ENCODE measurements at regions not wholly inside any gene's neighbourhood (a gene's known extent, or its start where the extent isn't known, plus 50 kb on each side); places are given as distances from the start of the nearest gene placed in this dataset.

DNA sequence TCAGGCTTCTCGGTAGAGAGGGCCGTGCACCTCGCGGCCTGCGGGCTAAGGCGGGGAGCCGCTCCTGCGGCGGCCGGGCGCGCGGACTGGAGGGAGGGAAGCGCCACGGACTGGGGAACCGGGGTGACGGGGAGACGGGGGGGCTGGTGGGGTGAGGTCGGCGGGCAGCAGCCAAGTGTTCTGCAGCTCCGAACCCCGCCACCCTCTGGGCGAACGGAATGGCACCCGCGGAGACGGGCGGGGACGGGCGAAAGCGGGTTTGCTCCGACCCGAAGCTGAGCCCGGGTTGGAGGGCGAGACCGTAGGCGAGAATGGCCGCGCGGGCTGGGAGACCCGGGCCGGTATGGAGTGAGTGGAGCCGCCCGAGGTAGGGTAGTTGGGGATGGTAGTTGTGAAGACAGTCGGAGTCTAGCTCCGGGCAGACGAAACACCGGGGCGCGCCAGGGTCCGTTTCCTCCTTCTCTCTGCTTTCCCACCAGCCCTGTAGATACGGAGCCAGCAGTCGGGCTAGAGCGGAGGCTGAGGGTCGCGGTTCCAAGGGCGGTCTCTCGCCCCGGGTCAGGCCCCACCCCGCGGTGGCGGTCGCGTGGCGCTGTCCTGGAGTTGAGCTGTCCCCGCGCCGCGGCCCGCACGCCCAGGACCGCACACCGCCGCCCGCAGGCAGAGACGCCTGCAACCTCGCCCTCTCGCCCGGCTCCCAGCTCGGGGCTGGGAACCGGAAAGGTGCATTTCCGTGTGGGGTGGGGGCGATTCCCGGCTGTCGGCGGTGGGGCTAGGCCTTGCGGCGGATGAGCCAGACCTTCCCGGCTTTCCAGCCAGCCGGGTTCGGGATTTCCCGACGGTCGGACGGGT, 160.3 kb upstream of the SIX2 start:
- Histone ChIP-seq H3K9me3 (ENCODE audit: control insufficient read depth, low read depth, low read length) (no peaks in the 10 kb centered on the region), H3K36me3 (ENCODE audit: control insufficient read depth, low read depth, low read length) (no peaks in the 10 kb centered on the region), H3K9ac (ENCODE audit: low read length) (no peak overlapping the region), H3K4me1 (ENCODE audit: control insufficient read depth, low read depth, low read length) (peaks cover 7% of the 10 kb centered on the region), H3K27ac (ENCODE audit: low read length) (no peak overlapping the region), H3K4me3 (ENCODE audit: low read length) (peak overlapping the region; percentile 53), H3K27me3 (ENCODE audit: control insufficient read depth, insufficient read depth, low read length) (peaks cover 90% of the 10 kb centered on the region)

DNA sequence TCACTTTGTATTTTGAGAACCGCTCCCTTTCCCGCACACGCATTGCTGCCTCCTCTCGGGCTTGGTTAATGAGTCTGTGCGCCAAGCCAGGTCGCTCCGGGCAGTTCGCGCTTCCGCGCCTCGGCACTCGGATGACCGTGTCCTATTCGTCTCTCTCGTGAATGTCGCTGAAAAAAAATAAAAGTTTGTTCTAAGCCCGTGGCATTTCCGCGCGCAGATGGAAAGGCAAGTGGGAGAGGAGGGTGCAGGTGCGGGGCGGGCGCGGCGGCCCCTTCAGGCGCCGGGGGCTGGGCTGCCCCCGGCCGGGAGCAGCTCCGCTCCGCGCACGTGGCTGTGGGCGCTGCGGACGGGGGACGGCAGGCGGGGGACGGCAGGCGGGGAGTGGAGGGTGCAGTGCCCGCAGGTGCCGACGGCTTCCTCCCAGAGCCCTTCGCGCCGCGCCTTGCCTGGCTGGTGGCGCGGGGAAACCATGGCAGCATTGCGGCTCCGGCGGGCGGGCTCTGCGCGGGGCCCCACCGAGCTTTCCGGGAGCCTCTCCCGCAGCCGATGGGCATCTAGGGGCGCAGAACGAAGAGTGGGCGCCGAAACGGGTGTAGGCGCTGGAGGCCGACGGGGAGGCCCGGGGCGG, 159.6 kb upstream of the SIX2 start:
- Histone ChIP-seq H3K36me3 (ENCODE audit: control insufficient read depth, low read depth, low read length) (no peaks in the 10 kb centered on the region), H3K9me3 (ENCODE audit: control insufficient read depth, low read depth, low read length) (no peaks in the 10 kb centered on the region), H3K4me3 (ENCODE audit: low read length) (peak overlapping the region; percentile 53), H3K4me1 (ENCODE audit: control insufficient read depth, low read depth, low read length) (peaks cover 7% of the 10 kb centered on the region), H3K9ac (ENCODE audit: low read length) (no peak overlapping the region), H3K27me3 (ENCODE audit: control insufficient read depth, insufficient read depth, low read length) (peaks cover 87% of the 10 kb centered on the region), H3K27ac (ENCODE audit: low read length) (no peak overlapping the region)

DNA sequence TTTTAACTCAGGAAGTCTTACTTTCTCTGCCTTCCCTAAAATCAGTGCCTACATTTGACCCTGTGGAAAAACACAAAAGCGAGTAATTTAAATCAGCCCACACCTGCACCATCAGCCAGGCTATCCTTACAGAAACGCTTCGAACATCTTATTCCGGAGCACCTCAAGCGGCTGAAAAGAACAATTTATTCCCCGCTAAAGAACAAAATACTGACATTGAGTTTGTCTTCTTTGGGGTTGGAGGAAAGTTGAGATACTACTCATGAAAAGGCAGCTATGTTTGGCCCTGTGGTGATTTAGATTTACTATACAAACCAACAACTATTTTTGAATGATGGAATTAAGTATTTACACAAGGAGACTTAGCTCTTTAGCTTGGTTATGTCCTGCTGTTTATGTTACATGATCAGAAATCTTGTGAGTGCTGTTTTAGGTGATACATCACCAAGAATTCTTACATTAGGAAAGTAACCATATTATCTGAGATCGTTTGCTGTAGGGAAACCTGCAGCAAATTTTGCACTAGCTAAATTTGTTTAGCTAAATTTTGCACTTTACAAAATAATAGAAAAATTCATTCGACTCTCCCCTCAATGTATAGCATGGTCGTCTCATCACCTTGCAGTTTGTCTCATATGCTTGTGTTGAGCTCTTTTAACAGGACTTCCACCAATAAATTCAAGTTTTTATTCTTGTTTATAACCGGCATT, 158.8 kb upstream of the SIX2 start:
- no peak overlapping the region for H3K9ac ChIP-seq (ENCODE audit: low read length)
- H3K27me3 ChIP-seq (ENCODE audit: control insufficient read depth, insufficient read depth, low read length) = peaks cover 79% of the 10 kb centered on the region
- H3K27ac ChIP-seq (ENCODE audit: low read length) = no peak overlapping the region
- peak overlapping the region; percentile 53 for H3K4me3 ChIP-seq (ENCODE audit: low read length)
- H3K36me3 ChIP-seq (ENCODE audit: control insufficient read depth, low read depth, low read length) = no peaks in the 10 kb centered on the region
- H3K4me1 ChIP-seq (ENCODE audit: control insufficient read depth, low read depth, low read length) = peaks cover 7% of the 10 kb centered on the region
- H3K9me3 ChIP-seq (ENCODE audit: control insufficient read depth, low read depth, low read length) = no peaks in the 10 kb centered on the region

DNA sequence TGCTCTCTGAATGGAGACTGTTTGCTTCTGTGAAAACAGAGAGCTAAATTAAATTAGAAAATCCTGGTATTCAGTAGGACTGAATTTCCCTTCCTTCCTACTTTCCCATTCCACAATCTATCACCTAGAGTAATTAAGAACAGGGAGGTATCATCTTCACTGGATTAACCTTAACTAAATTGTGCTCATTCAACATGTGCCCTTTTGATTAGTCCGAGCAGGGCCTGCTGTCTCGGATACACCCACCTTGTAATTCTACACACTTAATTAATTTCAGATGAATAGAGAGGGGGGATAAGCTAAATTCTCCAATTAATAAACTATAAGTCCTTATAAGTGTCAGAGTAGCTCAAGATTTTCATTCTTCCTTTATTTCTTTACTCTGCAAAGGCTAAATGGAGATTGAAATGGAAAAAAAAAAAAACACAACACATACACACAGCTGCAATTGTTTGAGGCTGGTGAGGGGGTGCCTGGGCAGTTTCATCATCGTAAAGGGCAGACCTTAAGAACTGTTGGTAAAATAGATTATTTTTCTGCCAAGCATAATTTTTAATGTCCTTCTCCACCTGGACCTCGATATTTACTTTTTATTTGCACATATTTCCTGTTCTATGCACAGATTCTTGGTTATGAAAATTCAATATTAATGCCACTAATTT, 157.1 kb upstream of the SIX2 start:
- peaks cover 7% of the 10 kb centered on the region for H3K4me1 ChIP-seq (ENCODE audit: control insufficient read depth, low read depth, low read length)
- H3K9ac ChIP-seq (ENCODE audit: low read length) = no peak overlapping the region
- H3K36me3 ChIP-seq (ENCODE audit: control insufficient read depth, low read depth, low read length) = no peaks in the 10 kb centered on the region
- no peak overlapping the region for H3K4me3 ChIP-seq (ENCODE audit: low read length)
- H3K27ac ChIP-seq (ENCODE audit: low read length) = no peak overlapping the region
- no peaks in the 10 kb centered on the region for H3K9me3 ChIP-seq (ENCODE audit: control insufficient read depth, low read depth, low read length)
- peaks cover 62% of the 10 kb centered on the region for H3K27me3 ChIP-seq (ENCODE audit: control insufficient read depth, insufficient read depth, low read length)

DNA sequence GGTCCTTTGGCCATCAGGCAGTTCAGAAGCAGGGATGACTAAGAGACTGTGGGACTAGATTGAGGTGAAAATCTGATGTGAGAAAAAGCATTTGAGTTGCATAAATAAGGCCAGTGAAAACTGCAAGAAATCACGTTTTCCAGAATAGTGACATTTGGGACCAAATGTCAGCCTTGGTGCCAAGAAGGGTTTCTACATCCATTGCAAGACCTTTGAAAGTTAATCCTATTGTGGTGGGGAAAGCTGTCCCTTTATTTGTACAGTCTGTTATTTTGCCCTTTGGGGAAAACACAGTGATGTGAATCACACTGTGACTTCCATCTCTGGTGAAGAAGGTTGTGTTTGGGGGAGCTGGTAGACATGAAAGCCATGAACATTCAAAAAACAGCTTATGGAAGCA, 153.5 kb upstream of the SIX2 start:
- Histone ChIP-seq H3K4me3 (ENCODE audit: low read length) (no peak overlapping the region), H3K9me3 (ENCODE audit: control insufficient read depth, low read depth, low read length) (no peaks in the 10 kb centered on the region), H3K27me3 (ENCODE audit: control insufficient read depth, insufficient read depth, low read length) (peaks cover 26% of the 10 kb centered on the region), H3K9ac (ENCODE audit: low read length) (no peak overlapping the region), H3K4me1 (ENCODE audit: control insufficient read depth, low read depth, low read length) (no peaks in the 10 kb centered on the region), H3K27ac (ENCODE audit: low read length) (no peak overlapping the region), H3K36me3 (ENCODE audit: control insufficient read depth, low read depth, low read length) (no peaks in the 10 kb centered on the region)

DNA sequence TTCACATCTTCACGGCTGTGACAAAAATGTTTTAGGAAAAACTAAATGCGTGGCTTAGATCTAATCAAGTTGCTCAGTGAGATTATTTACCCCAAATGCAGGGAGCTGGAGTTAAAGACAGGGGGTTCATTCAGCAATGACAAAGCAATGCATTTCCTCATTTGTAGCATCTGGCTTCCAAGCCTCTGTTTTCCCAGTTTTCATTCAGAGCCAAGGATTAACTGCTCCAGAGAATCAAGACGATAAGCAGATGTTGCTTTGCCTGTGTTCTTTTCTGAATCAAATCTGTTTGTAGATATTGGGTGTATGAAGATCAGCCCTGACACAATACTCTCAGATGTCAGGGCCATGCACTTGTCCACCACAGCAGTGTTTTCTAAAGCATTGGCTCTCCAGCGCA, 147.4 kb upstream of the SIX2 start:
- Histone ChIP-seq H3K36me3 (ENCODE audit: control insufficient read depth, low read depth, low read length) (no peaks in the 10 kb centered on the region), H3K4me1 (ENCODE audit: control insufficient read depth, low read depth, low read length) (no peaks in the 10 kb centered on the region), H3K9ac (ENCODE audit: low read length) (no peak overlapping the region), H3K9me3 (ENCODE audit: control insufficient read depth, low read depth, low read length) (no peaks in the 10 kb centered on the region), H3K4me3 (ENCODE audit: low read length) (no peak overlapping the region), H3K27me3 (ENCODE audit: control insufficient read depth, insufficient read depth, low read length) (no peaks in the 10 kb centered on the region), H3K27ac (ENCODE audit: low read length) (no peak overlapping the region)

DNA sequence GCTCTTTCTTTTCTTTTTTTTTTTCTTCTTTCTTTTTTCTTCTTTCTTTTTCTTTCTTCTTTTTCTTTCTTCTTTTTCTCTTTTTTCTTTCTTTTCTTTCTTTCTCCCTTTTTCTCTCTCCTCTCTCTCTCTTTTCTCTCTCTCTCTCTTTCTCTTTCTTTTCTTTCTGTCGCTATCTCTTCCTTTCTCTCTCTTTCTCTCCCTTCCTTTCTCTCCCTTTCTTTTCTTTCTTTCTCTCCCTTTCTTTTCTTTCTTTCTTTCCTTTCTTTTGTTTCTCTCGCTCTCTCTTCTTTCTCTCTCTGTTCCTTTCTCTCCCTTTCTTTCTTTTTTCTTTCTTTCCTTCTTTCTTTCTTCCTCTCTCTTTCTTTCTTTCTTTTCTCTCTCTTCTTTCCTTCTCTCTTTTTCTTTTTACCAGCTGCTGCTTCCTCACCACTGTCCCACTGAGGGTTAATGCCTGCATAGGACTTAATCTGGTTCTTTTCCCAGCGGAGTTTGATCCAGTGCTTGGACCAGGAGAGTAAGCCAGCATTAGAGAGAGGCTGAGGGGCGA, 145.4 kb upstream of the SIX2 start:
- H3K27me3 ChIP-seq (ENCODE audit: control insufficient read depth, insufficient read depth, low read length) = no peaks in the 10 kb centered on the region

DNA sequence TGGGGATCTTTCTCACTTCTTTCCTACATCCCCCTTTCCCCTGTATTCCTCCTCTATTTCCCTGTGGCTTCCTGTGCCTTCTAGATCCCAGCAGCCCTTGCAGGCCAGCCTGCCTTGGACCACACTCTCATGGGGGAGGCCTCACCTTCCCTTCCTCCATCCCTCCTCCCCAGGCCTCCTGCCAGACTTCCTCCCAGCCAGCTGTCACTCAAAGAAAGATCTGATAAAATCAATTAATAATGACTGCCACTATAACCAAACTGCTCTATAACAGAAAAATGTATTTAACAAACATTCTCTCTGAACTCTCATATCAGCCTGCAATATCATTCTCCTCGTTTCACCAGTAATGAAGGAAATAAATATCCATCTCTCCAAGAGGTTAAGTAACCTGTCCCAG, 144.9 kb upstream of the SIX2 start:
- Histone ChIP-seq H3K4me1 (ENCODE audit: control insufficient read depth, low read depth, low read length) (no peaks in the 10 kb centered on the region), H3K27ac (ENCODE audit: low read length) (no peak overlapping the region), H3K9ac (ENCODE audit: low read length) (no peak overlapping the region), H3K36me3 (ENCODE audit: control insufficient read depth, low read depth, low read length) (no peaks in the 10 kb centered on the region), H3K9me3 (ENCODE audit: control insufficient read depth, low read depth, low read length) (peaks cover 3% of the 10 kb centered on the region), H3K27me3 (ENCODE audit: control insufficient read depth, insufficient read depth, low read length) (no peaks in the 10 kb centered on the region), H3K4me3 (ENCODE audit: low read length) (no peak overlapping the region)

More for the DNA sequence above, 145.4 kb upstream of the SIX2 start:
- Histone ChIP-seq H3K4me1 (ENCODE audit: control insufficient read depth, low read depth, low read length) (no peaks in the 10 kb centered on the region), H3K4me3 (ENCODE audit: low read length) (no peak overlapping the region), H3K36me3 (ENCODE audit: control insufficient read depth, low read depth, low read length) (no peaks in the 10 kb centered on the region), H3K27ac (ENCODE audit: low read length) (no peak overlapping the region), H3K9me3 (ENCODE audit: control insufficient read depth, low read depth, low read length) (peaks cover 3% of the 10 kb centered on the region), H3K9ac (ENCODE audit: low read length) (no peak overlapping the region)

DNA sequence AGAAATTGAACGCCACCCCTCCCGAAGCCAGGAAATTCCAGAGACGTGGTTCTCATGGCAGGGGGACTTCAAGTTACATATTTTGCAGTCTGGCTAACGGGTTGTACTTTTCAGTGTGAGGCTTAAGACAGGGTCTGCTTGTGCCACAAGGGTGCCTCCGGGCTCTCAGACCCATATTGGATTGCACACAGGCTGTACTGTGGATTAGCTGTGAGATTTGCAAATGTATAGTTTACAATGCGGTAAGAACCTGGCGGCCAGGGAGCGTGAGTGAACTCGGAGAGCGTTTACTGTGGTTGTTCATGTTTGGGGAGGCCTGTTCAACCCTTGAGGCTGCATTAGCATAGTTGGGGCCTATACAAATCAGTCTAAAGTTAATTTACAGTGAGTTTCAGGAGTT, 143.9 kb upstream of the SIX2 start:
- peaks cover 3% of the 10 kb centered on the region for H3K9me3 ChIP-seq (ENCODE audit: control insufficient read depth, low read depth, low read length)
- no peak overlapping the region for H3K9ac ChIP-seq (ENCODE audit: low read length)
- no peaks in the 10 kb centered on the region for H3K36me3 ChIP-seq (ENCODE audit: control insufficient read depth, low read depth, low read length)
- no peak overlapping the region for H3K27ac ChIP-seq (ENCODE audit: low read length)
- no peaks in the 10 kb centered on the region for H3K4me1 ChIP-seq (ENCODE audit: control insufficient read depth, low read depth, low read length)
- H3K4me3 ChIP-seq (ENCODE audit: low read length) = no peak overlapping the region
- H3K27me3 ChIP-seq (ENCODE audit: control insufficient read depth, insufficient read depth, low read length) = no peaks in the 10 kb centered on the region

DNA sequence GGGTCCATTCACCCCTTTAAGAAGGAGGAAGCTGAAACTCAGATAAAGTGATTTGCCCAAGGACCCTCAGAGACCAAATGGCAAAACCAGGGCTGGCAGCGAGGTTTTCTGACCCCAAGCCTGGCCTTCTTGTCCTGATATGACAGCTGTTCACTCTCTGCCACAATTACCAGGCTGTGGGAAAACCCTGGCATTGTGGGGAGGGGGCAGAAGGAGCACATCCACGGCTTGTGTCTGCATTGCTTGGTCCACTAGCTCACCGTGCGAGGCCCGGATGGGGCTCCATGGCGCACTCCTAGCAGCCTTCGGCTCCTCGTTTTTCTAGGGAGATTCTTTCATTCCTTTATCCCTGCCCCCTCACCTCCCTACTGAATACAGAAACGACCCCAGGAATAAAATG, 143.4 kb upstream of the SIX2 start:
- Histone ChIP-seq H3K4me1 (ENCODE audit: control insufficient read depth, low read depth, low read length) (no peaks in the 10 kb centered on the region), H3K36me3 (ENCODE audit: control insufficient read depth, low read depth, low read length) (no peaks in the 10 kb centered on the region), H3K9ac (ENCODE audit: low read length) (no peak overlapping the region), H3K27me3 (ENCODE audit: control insufficient read depth, insufficient read depth, low read length) (no peaks in the 10 kb centered on the region), H3K9me3 (ENCODE audit: control insufficient read depth, low read depth, low read length) (peaks cover 3% of the 10 kb centered on the region), H3K4me3 (ENCODE audit: low read length) (no peak overlapping the region), H3K27ac (ENCODE audit: low read length) (no peak overlapping the region)
